ENCODE measurements at regions not wholly inside any gene's neighbourhood (a gene's known extent, or its start where the extent isn't known, plus 50 kb on each side); places are given as distances from the start of the nearest gene placed in this dataset.

DNA sequence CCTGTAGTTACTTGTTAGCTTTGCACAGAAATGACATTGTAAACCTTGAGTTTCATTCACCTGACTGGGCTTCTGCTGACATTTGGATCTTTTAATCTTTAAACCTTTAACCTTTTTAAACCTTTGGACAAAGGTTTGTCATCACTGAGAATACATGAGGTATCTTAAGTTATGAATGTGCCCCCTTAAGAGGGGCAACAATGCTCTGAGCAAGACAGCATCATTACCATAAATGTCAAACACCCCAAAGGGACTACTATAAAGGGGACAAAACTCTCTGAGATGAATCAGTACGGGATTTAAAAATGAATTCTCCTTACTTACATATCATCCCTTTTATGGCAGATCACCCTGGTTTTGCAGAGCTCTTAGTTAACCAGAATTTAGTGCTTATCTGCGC is 203.3 kb downstream of the COG6 start:
- no peak for DNase-seq (ENCODE audit: low spot score)

DNA sequence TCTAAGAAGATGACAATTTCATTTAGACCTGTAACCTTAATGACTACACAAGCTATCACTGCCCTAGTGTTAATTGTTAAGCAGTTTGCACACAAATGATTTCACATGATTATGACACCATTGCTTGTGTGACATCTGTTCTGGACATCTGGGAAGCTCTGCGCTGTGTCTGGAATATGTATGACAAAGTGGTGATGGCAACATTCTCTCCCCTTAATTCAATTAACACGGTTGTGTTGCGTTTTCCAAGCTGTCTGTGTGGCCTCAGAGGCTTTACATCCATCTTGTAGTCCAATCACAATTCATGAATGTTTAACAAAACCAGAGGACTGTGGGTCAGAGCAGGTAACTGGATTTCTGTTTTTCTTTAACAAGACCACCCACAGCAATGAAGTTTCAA is 204.4 kb downstream of the COG6 start:
- no peak for DNase-seq (ENCODE audit: low spot score)

DNA sequence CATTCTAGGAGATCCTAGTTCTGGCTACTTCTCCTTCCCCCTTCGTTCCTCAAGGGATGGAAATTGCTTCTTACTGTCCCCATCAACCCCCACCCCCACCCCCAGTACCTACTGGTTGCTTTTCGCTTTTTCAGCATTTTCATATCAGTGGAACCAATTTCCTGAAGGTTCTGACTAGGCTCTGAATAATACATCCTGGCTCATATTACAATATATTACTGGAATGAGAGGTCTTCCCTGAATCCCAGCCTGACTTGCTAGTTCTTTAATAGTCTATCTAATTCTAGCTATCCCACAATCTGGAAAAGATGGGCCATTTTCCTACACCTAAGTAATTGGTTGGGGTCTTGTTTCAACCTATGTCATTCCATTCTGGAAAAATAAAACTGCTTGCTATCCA is 207.4 kb downstream of the COG6 start:
- no peak for DNase-seq (ENCODE audit: low spot score)

DNA sequence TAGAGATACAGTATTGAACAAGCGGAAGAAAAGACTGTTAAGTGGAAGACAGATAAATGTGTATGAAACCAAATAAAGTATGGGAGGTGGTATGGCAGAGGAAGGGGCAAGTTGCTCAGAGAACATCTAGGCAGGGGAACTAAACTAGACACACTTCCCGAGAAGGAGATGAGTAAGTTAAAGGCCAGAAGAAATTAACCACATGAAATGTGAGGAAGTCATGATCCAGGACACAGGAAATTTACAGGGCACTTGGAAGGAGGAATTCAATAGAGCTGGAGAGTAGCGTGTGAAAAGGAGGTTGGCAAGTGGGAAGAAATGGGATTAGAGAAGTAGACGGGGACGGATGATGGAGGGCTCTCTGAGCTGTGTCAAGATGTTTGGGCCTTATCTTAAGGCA is 208.8 kb downstream of the COG6 start:
- DNase-seq (ENCODE audit: low spot score) = no peak

DNA sequence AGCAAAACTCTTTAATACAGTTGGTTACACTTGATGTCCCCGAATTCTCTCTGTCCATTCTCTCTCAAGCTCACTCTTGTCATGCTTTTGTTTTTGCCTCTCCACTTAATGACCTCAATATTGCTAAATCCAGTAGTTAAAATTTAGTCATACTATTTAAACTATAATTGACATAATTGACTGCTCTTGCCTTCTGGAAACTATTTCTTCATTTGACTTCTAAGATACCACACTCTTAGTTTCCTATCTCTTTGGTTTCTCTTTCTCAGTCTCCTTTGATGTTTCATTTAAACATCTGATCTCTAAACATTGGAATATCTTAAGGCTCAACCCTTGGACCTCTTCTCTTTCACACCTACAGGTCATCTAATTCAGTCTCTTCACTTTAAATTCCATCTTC is 211.3 kb downstream of the COG6 start:
- no peak for DNase-seq (ENCODE audit: low spot score)

DNA sequence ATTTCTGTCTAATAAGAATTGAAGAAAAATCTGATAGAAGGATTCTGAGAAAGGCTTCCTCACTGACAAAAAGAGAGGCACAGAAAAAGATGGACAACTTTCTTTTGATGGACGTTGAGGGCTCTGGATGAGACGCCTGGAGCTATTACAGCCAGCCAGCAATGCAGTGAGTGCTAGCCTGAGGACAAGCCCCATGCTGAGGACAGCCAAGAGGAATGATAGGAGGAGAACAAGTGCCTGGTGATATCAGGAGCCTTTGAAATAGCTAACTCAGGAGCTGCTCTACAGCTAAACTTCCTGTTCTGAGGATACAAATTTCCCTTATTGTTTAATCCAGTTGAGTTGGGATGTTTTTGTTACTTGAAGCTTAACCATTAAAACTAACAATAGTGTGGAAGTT is 212.3 kb downstream of the COG6 start:
- DNase-seq (ENCODE audit: low spot score) = no peak

DNA sequence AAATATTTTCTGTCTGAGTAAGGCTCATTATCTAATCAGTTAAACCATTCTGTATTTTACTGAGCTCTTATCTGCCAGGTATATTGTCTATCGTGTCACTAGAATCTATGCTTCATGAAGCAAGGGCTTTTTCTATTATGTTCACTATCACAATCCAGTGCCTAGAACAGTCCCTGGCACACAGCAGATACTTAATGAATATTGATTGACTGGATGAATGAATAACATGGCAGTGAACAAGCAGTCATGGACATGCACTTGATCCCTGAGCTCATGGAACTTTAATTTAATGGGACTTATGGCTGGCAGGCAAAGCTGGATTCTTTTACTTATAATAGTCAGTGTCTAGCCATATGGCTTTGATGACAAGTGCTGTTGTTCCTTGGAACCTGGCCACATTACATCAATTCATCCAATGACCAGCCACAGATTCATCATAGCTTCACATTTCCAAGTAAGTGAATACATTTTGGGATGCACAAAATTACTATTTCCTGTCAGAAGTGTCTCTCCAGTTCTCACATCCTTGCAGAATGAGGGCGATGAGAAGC is 214.8 kb downstream of the COG6 start:
- no peak for DNase-seq (ENCODE audit: low spot score)

DNA sequence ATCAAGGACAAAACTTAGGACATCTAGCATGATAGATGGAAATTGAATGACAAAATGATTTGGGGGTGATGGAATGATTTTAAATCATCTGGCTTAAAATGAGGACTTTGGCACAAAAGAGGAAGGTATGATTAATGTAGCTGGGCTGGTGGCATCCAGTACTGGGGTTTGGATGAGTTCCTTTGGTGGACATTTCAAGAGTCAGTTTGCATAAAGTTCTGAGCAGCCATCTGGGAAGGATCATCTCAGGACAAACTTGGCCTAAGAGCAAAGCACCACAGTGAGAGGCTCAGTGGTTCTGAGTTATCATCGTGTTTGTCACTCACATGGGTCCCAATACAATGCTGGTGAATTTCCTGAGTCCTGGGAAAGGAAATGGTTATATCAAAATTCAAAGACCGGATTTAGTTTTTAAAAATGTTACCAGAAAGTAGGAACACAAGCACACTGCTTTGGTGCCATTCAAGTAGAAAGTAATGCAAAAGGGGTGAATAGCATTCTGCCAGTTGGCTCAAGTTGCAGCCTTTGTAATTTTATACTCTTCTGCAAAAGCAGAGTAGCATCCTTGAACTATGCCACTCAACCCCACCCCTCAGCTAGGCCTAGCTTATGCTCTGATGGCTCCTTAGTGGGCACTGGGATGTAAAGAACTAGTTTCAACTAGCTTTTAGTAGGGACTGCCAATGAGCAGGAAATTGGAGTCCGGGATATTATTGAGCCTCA is 219.0 kb downstream of the COG6 start:
- DNase-seq (ENCODE audit: low spot score) = no peak

DNA sequence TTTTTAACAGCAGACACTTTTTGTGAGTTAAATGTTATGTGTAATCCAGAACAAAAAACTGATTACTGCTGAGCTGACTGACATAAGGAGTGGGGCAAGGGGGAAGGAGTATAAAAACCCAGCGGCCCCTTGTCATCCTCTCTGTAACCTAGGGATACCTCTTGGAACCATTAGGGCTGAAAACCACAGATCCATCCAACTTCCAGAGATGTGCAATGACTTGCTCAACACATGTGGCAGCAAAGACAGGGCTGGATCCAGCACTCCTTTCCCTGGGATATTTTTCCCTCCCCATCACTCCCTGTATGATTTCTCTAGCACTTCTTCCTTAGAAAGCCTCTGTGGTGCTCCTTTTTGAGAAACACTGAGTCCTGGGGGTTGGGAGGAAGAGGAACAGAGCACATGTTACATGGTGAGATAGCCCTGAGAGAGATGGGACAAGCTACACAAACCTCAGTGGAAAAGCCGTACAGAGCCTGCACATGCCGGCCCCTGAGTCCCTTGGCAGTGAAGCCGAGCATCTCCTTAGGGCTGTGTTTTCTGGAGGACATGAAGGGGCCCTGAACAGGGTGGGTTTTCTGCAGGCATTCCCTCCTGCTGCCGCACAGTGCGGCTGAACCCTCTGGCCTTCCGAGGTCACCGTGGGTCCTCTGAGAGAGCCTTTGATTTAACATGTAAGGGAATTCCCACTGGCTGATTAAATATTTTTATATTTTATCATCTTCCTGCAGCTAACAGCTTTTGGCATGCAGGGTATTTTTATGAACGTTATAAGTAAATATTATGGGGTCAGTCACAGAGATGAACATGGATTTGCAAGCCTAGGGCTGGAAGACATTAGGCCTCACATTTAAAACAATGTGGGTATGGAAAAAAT is 219.9 kb downstream of the COG6 start:
- no peak for DNase-seq (ENCODE audit: low spot score)

DNA sequence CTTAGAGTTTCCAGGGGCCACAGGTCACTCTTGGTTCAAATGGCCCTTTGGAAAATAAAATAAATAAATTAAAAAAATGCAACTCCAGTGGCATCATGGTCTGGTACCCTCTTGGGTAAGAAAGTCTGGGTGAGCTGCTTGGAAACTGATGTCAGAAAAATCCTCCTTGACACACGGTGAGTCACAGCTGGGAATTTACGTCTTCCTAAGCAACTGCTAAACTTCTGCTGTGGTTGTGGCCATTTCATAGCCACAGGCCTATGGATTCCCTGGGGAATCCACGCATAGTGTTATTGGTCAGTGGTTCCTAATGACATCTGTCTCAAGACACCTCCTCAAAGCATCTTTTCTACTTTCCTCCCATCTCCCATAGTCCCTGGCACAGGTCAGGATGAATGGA is 220.8 kb downstream of the COG6 start:
- DNase-seq (ENCODE audit: low spot score) = no peak

DNA sequence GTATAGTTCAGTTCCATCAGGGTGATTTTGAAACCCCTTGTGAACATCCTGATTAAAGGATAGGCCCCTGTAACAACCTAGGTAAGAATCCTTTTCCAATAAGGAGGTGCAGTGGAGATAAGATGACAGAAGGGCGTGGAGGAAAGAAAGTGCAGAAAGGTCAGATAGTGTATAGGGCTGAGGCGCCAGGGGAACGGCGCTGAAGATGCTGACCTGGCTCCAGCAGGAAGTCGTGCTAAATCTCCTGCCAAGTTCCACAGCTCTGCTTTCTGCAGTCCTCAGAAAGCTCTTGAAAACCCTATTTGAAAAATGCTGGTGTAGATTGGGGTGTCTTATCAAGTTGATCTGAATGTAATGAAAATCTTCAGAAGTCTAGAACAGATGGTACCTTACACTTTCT is 221.7 kb downstream of the COG6 start:
- DNase-seq (ENCODE audit: low spot score) = no peak

DNA sequence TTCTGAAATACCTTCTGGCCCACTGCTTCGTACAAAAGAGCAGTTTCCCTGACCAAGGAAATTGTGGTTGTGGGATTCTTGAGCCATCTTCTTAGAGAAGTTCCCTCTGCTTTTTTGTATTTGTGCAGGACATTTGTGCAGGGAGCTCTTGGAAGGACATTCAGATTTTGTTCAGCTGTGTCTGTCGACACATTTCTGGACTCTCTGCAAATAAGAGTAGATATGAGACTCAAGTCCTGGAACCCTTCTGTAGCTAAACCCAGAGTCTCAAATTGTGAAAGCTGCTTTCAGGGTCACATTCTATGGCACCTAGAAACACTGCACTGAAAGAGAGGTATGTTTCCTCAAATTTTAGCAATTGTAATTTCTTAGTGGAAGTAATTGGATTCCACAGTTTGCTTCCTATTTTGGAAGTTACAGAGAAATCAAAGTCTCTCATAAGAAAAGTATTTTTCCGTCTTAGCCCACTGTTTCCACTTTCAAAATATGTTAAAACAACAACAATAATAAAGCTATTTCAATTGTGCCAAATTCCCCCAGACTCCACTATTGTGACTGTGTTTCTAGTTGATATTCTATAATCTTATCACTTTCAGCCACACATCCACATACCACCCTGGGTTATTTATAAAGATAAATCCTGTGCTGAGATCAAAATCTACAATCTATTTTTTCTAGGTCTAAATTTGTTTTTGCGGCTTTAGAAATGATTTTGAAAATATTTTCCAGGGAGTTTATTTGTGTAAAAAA is 224.0 kb downstream of the COG6 start:
- DNase-seq (ENCODE audit: low spot score) = no peak

DNA sequence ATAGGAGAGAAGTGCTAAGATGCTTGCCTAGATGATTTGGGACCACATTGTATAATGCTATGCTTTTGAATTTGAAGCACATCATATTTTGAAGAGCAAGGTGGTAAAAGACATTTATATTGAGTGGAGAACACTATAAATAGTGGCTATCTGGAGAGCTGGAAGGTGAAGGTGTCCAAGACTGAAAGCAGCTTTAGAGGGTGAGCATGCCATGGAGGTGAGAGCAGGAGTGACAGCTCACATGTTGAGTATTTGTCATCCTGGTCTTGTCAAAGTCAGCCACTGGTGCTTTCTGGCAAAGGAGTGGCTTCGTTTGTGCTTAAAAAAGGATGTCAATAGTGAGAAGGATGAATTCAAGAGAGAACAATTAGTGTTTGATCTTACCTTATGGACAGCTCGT is 225.9 kb downstream of the COG6 start:
- no peak for DNase-seq (ENCODE audit: low spot score)

DNA sequence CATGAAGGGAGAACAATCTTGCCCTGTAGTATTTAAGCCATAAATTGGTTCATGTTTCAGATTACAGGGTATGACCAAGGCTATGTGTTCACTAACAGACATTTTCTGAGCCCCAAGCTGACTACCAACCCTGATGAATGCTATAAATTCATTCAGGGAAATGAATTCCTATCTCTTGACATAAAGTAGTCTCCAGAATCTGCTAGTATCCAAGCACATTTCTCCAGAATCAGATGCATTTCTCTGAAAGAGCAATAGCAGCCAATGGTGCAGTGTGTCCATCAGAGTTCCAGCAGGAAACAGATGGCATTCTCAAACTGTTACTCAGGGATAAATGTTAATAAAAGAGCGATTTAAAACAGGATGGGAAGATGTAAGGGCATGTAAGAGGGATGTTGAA is 226.4 kb downstream of the COG6 start:
- no peak for DNase-seq (ENCODE audit: low spot score)

DNA sequence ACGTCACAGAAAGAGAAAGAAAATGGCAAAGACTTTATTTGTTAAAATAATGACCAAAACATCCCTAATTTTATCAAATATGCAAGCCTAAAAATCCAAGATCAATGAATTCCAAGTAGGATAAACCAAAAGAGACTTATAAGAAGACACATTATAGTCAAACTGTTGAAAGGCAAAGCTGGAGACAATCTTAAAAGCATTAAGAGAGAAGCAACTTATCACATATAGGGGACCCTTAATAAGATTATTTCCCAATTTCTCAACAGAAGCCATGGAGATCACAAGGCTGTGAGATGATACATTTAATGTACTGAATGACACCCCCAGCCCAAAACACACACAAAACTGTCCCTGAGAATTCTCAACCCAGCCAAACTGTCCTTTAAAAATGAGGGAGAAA is 228.7 kb downstream of the COG6 start:
- DNase-seq (ENCODE audit: low spot score) = no peak

DNA sequence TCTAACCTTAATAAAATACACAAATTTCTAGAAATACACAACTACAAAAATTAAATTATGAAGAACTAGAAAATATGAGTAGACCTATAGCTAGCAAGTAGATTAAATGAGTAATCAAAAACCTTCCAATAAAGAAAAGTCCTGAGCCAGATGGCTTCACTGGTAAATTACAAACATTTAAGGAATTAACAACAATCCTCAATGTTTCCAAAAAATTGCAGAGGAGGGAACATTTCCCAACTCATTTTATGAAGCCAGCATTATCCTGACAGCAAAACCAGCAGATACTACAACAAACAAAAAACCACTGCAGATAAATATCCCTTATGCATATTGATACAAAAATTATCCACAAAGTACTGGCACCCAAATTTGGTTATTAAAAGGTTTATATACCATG is 230.9 kb downstream of the COG6 start:
- no peak for DNase-seq (ENCODE audit: low spot score)

DNA sequence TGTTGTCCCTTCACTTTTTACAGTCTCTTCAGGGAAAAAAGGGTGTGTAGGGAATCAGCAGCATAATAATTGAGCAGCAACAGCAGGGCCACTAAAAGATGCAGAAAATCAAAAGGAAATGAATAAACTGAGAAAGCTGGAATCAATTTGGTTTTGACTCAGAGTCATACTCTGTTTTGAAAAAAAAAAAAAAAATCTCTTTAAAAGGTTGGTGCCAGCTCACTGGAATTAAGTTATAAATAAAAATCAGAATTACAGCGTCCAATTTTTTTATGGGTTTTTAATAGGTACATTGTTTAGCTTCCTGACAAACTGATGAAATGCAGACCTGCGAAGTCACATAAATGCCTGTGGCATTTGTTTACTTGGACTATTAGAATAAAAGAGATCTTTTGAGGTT is 231.9 kb downstream of the COG6 start:
- no peak for DNase-seq (ENCODE audit: low spot score)

DNA sequence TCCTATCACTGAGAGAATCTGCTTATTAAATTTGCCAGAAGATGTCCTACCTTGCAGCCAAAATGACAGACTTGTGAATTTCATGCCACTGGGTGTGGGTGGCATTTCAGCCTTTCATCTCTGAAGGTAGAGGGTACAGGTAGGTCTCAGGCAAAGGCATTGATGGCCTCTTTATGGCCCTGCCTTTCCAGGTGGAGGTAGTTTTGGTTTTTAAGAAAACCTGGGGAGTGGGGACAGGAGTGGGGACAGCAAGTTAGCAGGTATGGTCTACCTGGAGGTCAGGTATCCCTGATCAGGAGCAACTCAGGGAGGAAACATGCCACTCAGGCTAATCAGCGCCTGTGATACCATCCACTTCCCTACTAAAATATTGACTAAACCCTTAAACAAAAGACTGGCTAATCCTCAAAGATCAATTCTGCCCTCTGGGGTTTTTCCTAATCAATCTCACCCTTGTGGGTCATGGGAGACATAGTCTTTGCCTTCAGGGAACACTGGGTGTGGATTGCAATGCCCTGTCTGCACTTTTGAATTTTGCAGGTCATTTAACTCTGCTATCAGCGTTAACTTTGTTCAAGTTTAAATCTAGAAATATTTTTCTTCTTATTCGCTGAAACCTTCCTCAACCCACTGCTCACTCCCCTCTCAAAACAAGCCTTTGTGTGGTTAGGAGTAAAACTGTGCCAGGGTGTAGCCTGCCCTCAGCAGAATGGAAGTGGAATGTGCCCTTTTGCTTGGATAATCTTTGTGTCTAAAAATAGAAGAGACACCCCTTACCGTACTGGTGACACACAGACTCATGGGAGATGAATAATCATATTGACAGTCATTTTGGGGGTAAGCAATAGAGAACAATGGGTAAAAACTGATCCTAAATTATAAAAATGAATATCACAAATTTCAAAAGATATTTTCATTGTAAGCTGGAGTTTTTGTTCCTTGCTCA is 233.7 kb downstream of the COG6 start:
- DNase-seq (ENCODE audit: low spot score) = no peak

DNA sequence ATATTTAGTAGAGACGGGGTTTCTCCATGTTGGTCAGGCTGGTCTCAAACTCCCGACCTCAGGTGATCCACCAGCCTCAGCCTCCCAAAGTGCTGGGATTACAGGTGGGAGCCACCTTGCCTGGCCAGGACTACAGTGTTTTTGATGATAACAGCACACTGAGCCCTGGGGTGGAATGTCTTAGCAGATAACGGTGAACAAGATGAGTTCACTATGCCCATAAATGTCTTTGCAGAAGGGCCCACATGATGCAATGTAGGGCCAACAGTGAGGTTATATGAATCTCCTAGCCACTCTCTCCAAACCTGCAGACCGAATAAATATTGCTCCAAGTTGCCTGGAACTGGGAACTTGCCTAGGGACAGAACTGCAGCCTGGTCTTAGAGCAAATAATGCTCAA is 235.1 kb downstream of the COG6 start:
- no peak for DNase-seq (ENCODE audit: low spot score)

DNA sequence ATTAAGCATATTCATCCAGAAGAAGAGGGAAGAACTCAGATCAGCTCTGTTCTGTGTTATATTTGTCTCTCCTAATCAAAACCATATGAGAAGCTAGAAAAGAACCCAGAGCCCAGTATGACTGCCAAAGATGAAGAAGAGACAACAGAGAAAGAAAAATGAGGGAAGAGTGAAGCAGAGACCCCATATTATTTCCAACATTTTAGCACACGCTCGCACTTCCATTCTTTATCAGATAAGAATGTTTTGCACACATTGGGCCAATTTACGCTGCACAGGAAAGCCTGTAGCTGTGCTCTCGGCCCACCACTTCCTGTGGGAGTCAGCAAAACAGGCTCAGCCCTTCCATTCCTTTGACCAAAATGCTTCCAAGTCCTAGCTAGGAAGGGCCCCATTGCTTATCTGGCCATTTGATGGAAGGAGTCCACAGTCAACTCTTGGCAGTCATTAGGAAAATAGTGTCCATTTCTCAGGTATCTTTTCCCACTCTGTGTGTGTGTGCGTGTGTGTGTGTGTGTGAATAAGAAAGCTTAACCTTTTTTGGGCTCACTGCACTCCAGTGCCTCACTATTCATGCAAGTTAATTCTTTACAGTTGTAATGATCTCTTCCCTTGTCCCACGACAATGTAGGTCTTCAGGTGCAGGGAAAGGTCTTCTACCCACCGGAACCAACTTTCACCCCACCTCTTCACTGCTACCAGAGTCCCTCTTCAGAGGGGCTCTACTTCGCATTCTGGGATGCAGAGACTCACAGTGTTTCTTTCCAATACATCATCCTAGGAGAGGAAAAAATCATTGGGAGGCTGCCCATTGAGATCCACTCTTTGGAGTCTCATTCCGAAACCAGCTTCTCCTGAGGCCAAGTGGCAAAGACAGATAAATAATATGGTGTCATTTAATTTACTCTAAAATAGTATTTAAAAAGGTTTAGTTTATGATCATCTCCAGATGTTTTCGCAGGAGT is 237.5 kb downstream of the COG6 start:
- no peak for DNase-seq (ENCODE audit: low spot score)
